Gastroesophageal sphincter (tissue), 4 donors: ENCODE measurements at regions not wholly inside any gene's neighbourhood (a gene's known extent, or its start where the extent isn't known, plus 50 kb on each side); places are given as distances from the start of the nearest gene placed in this dataset.

Experiments used
- ATAC-seq: fragments of 150-250 bp; one replicate; pipeline ENCODE4 v1.9.1; 2016; ENCODE audit warnings: mild to moderate bottlenecking, moderate library complexity
- H3K27ac ChIP-seq, 4 donors: fragments of 200-600 bp; sonication (generic) in 3 of 4; 1 replicate in 3 of 4; 2 replicates in 1 of 4; pipeline ENCODE4 v1.5.1; 2016 to 2019
- H3K27me3 ChIP-seq: fragments of 200-600 bp; sonication (generic); one replicate; pipeline ENCODE4 v1.5.1; 2019
- H3K36me3 ChIP-seq, 2 donors: fragments of 200-600 bp; sonication (generic); one replicate each; pipeline ENCODE4 v1.5.1; 2019; ENCODE audit warnings: control low read depth in 1 of 2
- H3K4me1 ChIP-seq, 3 donors: fragments of 200-600 bp; sonication (generic); 1 replicate in 2 of 3; 2 replicates in 1 of 3; pipeline ENCODE4 v1.5.1; 2016 to 2019; ENCODE audit warnings: control low read depth in 2 of 3
- H3K4me3 ChIP-seq, 2 donors: fragments of 200-600 bp; sonication (generic); one replicate each; pipeline ENCODE4 v1.5.1; 2019; ENCODE audit warnings: mild to moderate bottlenecking in 1 of 2, moderate library complexity in 1 of 2
- H3K9me3 ChIP-seq, 3 donors: fragments of 200-600 bp; sonication (generic); one replicate each; pipeline ENCODE4 v1.5.1; 2017 to 2019; ENCODE audit warnings: control low read depth in 2 of 3
- CTCF ChIP-seq, 4 experiments: fragments of 200-600 bp in 2 of 4; fragments of 450-650 bp in 2 of 4; sonication (generic) in 1 of 4; IDR thresholded peaks; one replicate each; pipeline ENCODE4 v1.5.1; 2017 to 2019; ENCODE audit warnings: antibody characterized with exemption in 4 of 4, mild to moderate bottlenecking in 2 of 4, moderate library complexity in 2 of 4
- EP300 ChIP-seq: sonication (generic); formaldehyde crosslinking; IDR thresholded peaks from one replicate; pipeline ENCODE4 v1.6.1; 2017; ENCODE audit warnings: antibody characterized with exemption, mild to moderate bottlenecking
- POLR2A ChIP-seq, 2 donors: fragments of 450-650 bp; IDR thresholded peaks; one replicate each; pipeline ENCODE4 v1.6.1; 2017; ENCODE audit warnings: antibody characterized with exemption in 2 of 2, mild to moderate bottlenecking in 2 of 2, moderate library complexity in 1 of 2
- POLR2AphosphoS5 ChIP-seq: sonication (generic); formaldehyde crosslinking; IDR thresholded peaks from one replicate; pipeline ENCODE4 v1.6.1; 2017; ENCODE audit warnings: antibody characterized with exemption
- WGBS, 2 donors: methylation state at CpG; one replicate each; pipeline ENCODE4 v1.1.5; 2018; ENCODE audit warnings: low coverage in 1 of 2; 5-methylcytosine and 5-hydroxymethylcytosine counted together

DNA sequence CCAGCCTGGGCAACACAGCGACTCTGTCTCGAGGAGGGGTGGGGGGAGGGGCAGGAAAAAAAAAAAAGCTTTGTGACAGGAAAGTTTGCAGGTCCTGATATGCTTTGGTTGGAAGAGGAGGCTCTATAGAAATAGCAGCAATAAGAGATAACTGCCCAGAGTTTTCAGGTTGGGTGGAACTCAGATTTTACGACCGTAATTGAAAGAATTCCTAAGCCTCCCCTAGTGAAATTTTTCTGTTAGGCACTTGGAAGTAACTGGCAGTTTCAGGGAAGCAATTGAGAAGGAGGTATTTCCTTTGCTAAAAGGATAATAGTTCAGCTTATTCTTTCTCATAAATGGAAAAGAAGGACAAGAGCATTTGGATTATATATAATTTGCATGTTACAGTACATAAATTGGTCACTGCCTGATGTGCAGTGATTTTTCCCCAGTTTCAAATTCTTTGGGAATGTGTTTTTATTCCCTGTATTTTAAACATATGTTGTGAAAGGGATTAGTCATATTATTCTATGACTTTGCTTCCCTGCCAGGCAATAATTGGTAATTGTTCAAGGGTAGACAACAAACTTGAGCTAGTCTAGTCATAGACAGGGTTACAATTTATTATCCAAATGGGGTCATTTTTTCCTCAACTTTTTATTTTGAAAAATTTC, 452.8 kb downstream of the AEBP2 start:
- ATAC-seq, result no peak
- no peak overlapping the region for H3K27ac ChIP-seq

GRCh38 chr12:19893514-19893913, 454.2 kb downstream of the AEBP2 start:
- H3K27ac ChIP-seq, result no peak overlapping the region
- no peak for ATAC-seq
- H3K4me1 ChIP-seq, result peaks cover 0 to 38% (median 4%) of the 10 kb centered on the region in 3 donors
- TF ChIP-seq EP300 (no peak), CTCF (IDR thresholded peaks at IDR 0.05) (no peak), POLR2A (IDR thresholded peaks at IDR 0.05) (no peak), POLR2AphosphoS5 (no peak)
- H3K27me3 ChIP-seq, result no peaks in the 10 kb centered on the region
- 100% methylated on average over 1 of the region's 1 CpG for WGBS, 2 donors
- no peak overlapping the region for H3K4me3 ChIP-seq
- H3K9me3 ChIP-seq, result no peaks in the 10 kb centered on the region
- H3K36me3 ChIP-seq, result no peaks in the 10 kb centered on the region

More for the DNA sequence above, 452.8 kb downstream of the AEBP2 start:
- no peak for TF ChIP-seq EP300
- Histone ChIP-seq H3K9me3 (no peaks in the 10 kb centered on the region), H3K27me3 (no peaks in the 10 kb centered on the region), H3K4me3 (no peak overlapping the region), H3K4me1 (peaks cover 0 to 30% (median 4%) of the 10 kb centered on the region in 3 donors), H3K36me3 (no peaks in the 10 kb centered on the region)
- WGBS, 2 donors, result 78 to 93% methylated on average over 2 to 4 of the region's 4 CpGs

DNA sequence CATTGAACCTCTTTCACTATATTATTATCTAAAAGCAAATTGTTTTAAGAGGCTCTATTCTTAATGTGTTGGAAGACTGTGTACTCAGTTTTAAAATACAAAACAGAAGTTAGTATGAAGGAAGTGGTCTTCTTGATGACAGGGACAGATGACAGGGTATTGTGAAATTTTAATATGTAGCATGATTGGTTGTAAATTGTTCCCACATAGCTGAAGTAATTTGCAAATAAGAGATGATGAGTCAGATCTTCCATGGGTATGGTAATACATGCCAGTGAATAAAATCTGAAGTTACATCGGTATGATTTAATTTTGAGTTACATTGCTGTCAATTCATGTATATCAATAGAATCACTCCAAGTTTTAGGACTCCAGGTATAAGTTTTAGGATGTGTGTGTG, 454.8 kb downstream of the AEBP2 start:
- Histone ChIP-seq H3K9me3 (no peaks in the 10 kb centered on the region), H3K27ac (no peak overlapping the region), H3K4me1 (peaks cover 0 to 38% (median 4%) of the 10 kb centered on the region in 3 donors), H3K36me3 (no peaks in the 10 kb centered on the region), H3K4me3 (no peak overlapping the region), H3K27me3 (no peaks in the 10 kb centered on the region)
- TF ChIP-seq POLR2A (IDR thresholded peaks at IDR 0.05) (no peak), POLR2AphosphoS5 (no peak), EP300 (no peak), CTCF (IDR thresholded peaks at IDR 0.05) (no peak)
- no peak for ATAC-seq
- 65 to 80% methylated on average over 1 of the region's 1 CpG for WGBS, 2 donors

DNA sequence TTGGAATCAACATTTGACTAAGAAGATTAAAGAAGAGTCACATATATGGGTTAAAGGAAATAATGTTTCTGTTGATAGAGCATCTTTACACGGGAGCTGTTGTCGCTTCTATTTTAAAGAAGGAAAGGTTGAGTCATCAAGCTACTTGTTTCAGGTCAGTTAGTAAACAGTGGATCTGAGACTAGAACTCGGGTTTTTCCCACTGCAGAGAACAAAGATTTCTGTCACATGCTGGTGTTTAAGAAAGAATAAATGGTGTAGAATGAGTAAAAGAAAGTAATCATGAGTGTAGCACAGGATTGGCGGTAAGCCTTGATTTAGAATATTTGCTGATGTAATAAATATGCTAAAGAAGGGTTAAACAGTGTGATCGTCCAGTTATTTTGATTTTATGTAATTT, 455.5 kb downstream of the AEBP2 start:
- peaks cover 0 to 38% (median 4%) of the 10 kb centered on the region in 3 donors for H3K4me1 ChIP-seq
- no peak for ATAC-seq
- H3K36me3 ChIP-seq, result no peaks in the 10 kb centered on the region
- H3K9me3 ChIP-seq, result no peaks in the 10 kb centered on the region
- no peaks in the 10 kb centered on the region for H3K27me3 ChIP-seq
- WGBS, 2 donors, result 46% methylated on average over 5 of the region's 5 CpGs
- H3K27ac ChIP-seq, result no peak overlapping the region
- no peak overlapping the region for H3K4me3 ChIP-seq
- TF ChIP-seq CTCF (IDR thresholded peaks at IDR 0.05), result no peak
- no peak for TF ChIP-seq POLR2A (IDR thresholded peaks at IDR 0.05)

DNA sequence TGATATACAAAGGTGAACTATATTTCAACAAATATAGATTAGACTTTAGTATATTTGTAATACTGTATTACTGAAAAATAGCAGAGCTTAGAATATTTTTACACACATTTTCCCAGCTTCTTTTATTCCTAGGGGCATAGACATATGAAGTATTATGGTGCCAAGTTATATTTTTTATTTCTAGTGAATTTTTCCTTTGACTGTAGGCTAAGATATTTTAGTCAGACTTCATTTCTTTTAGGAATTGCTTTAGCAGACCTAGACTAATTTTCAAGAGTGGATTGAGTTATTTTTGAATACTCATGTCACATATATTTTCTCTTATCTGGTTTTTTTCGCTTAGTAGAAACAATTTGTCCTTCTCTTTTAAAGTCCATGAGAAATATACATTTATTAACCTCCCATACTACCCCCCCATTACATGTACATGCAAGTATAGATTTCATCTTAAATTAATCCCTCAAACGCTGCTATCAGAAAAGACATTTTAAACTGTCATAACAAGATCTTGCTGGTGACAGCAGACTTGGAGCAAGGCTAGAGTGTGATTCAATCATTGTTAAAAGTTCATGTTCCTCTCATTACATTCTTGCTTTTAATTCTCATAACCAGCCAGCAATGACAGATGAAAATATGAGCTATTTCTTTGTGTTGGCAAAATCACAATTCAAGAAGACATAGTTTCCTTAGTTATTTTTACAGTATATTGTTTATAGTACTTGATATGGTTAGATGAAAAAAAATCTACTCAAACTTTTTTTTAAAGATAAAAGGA, 456.1 kb downstream of the AEBP2 start:
- TF ChIP-seq POLR2A (IDR thresholded peaks at IDR 0.05) (no peak), EP300 (no peak), POLR2AphosphoS5 (no peak), CTCF (IDR thresholded peaks at IDR 0.05) (no peak)
- no peaks in the 10 kb centered on the region for H3K27me3 ChIP-seq
- 32 to 35% methylated on average over 2 of the region's 2 CpGs for whole genome bisulfite sequencing, 2 donors
- H3K9me3 ChIP-seq, result no peaks in the 10 kb centered on the region
- H3K4me1 ChIP-seq, result peaks cover 0 to 38% (median 4%) of the 10 kb centered on the region in 3 donors
- no peaks in the 10 kb centered on the region for H3K36me3 ChIP-seq
- no peak for ATAC-seq
- H3K4me3 ChIP-seq, result no peak overlapping the region
- no peak overlapping the region for H3K27ac ChIP-seq
